OCI-LY1 (cell line): ENCODE measurements at regions not wholly inside any gene's neighbourhood (a gene's known extent, or its start where the extent isn't known, plus 50 kb on each side); places are given as distances from the start of the nearest gene placed in this dataset.

Experiments used
- EZH2 ChIP-seq: fragments of 200-600 bp; sonication (generic), shearing (Covaris generic); IDR thresholded peaks from 2 replicates; pipeline ENCODE4 v1.8.0; 2017; ENCODE audit warnings: borderline replicate concordance, mixed run types, mild to moderate bottlenecking, antibody characterized with exemption, low read length, moderate library complexity, mixed read lengths
- TF ChIP-seq, protein P1 (sequence below): fragments of 200-600 bp; sonication (generic), shearing (Covaris generic); IDR thresholded peaks from 2 replicates; pipeline ENCODE4 v1.5.1; 2017; ENCODE audit warnings: mild to moderate bottlenecking, antibody characterized with exemption, low read length, moderate library complexity, mixed read lengths

DNA sequence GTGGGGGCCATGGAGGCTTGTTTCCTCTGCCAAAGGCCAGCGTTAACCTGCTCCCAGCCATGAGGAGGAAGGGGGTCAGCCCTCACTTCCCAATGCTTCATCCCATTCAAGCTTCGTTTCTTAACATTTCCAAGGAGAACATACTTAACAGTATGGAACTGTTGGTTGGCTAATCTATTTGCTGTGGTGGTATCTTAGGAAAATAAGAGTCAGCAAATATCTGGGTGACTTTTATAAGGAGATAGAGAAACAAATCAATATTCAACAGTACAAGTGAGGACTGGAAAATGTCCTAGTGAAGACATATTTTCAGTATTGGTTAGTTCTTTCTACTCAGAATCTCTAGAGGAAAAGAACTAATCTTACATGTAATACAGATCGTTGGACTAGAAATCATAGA, 223.8 kb upstream of the ARRDC4 start:
- TF ChIP-seq, protein P1, sequence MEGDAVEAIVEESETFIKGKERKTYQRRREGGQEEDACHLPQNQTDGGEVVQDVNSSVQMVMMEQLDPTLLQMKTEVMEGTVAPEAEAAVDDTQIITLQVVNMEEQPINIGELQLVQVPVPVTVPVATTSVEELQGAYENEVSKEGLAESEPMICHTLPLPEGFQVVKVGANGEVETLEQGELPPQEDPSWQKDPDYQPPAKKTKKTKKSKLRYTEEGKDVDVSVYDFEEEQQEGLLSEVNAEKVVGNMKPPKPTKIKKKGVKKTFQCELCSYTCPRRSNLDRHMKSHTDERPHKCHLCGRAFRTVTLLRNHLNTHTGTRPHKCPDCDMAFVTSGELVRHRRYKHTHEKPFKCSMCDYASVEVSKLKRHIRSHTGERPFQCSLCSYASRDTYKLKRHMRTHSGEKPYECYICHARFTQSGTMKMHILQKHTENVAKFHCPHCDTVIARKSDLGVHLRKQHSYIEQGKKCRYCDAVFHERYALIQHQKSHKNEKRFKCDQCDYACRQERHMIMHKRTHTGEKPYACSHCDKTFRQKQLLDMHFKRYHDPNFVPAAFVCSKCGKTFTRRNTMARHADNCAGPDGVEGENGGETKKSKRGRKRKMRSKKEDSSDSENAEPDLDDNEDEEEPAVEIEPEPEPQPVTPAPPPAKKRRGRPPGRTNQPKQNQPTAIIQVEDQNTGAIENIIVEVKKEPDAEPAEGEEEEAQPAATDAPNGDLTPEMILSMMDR, result no peak
- no peak for TF ChIP-seq EZH2
